HCT116 (cell line): ENCODE measurements at regions not wholly inside any gene's neighbourhood (a gene's known extent, or its start where the extent isn't known, plus 50 kb on each side); places are given as distances from the start of the nearest gene placed in this dataset.

Experiments used
- ATAC-seq: fragments of 200-7000 bp; cut with Tn5 transposase; 2 replicates; pipeline ENCODE4 v1.9.1; 2020; ENCODE audit warnings: mild to moderate bottlenecking, moderate library complexity
- BruUV-seq: library from RNA; stranded (reverse); fragments of 400-500 nt; replicated peaks from 2 replicates; lab custom pipeline; 2021; lab: Mats Ljungman, UMichigan
- CTCF ChIA-PET: fragments of 300-600 bp; sonication (Branson Sonifier 250); formaldehyde crosslinking; loops from one replicate; lab custom pipeline; 2021; ENCODE audit warnings: antibody characterized with exemption; lab: Charles Lee
- POLR2A ChIA-PET: fragments of 300-600, 350-600 bp; sonication (Branson Sonifier 250); formaldehyde crosslinking; loops from one replicate; lab custom pipeline; 2021; ENCODE audit warnings: antibody characterized with exemption; lab: Charles Lee
- RAD21 ChIA-PET, 2 experiments: fragments of 300-600 bp; sonication (Branson Sonifier 250); formaldehyde crosslinking; loops; one replicate each; lab custom pipeline; 2023; ENCODE audit warnings: low total read pairs in 2 of 2; ENCODE audit not compliant: uncharacterized antibody in 2 of 2, unreplicated experiment in 2 of 2, low non-redundant PET in 1 of 2; lab: Charles Lee
- DNase-seq: peaks from one replicate; pipeline ENCODE4 v3.0.0-alpha.2; 2010; ENCODE audit warnings: low read depth, low spot score
- H2AFZ ChIP-seq: fragments of 200-600 bp; shearing (Covaris generic), sonication (generic); 2 replicates; pipeline ENCODE4 v1.6.1; 2017; ENCODE audit warnings: low read depth, mixed run types, mixed read lengths, antibody characterized with exemption, low read length; ENCODE audit not compliant: poor library complexity, severe bottlenecking
- H3K27ac ChIP-seq: 2 replicates; pipeline ENCODE4 v1.5.1; 2012; ENCODE audit warnings: low read depth, low read length
- H3K27me3 ChIP-seq: fragments of 200-600 bp; sonication (generic); 2 replicates; pipeline ENCODE4 v1.6.1; 2016; ENCODE audit warnings: mixed run types, low read length, mixed read lengths; ENCODE audit not compliant: insufficient read depth
- H3K36me3 ChIP-seq, 2 experiments: fragments of 200-500 bp in 1 of 2; fragments of 200-600 bp in 1 of 2; sonication (Bioruptor generic) in 1 of 2; sonication (generic) in 1 of 2; 2 replicates each; pipeline versions ENCODE4 v1.5.1 to v1.6.1; 2014 to 2016; ENCODE audit warnings: low read length in 2 of 2, inconsistent platforms in 1 of 2, mixed read lengths in 1 of 2, mixed run types in 1 of 2; ENCODE audit not compliant: insufficient read depth in 2 of 2, control insufficient read depth in 1 of 2
- H3K4me1 ChIP-seq, 2 experiments: fragments of 200-600 bp in 1 of 2; sonication (generic) in 1 of 2; 2 replicates each; pipeline versions ENCODE4 v1.5.1 to v1.6.1; 2012 to 2017; ENCODE audit warnings: low read length in 2 of 2, inconsistent platforms in 1 of 2, mild to moderate bottlenecking in 1 of 2, mixed read lengths in 1 of 2, mixed run types in 1 of 2, moderate library complexity in 1 of 2; ENCODE audit not compliant: insufficient read depth in 2 of 2, control insufficient read depth in 1 of 2
- H3K4me2 ChIP-seq: fragments of 200-600 bp; sonication (generic); 2 replicates; pipeline ENCODE4 v1.6.1; 2017; ENCODE audit warnings: mixed run types, low read length, mixed read lengths
- H3K4me3 ChIP-seq, 2 experiments: fragments of 200-600 bp in 1 of 2; sonication (generic) in 1 of 2; replicated peaks in 1 of 2; 2 replicates each; pipeline ENCODE4 v1.5.1; 2011 to 2016; ENCODE audit warnings: low read length in 2 of 2, control low read depth in 1 of 2, low read depth in 1 of 2, mild to moderate bottlenecking in 1 of 2, mixed read lengths in 1 of 2, mixed run types in 1 of 2
- H3K79me2 ChIP-seq: fragments of 200-600 bp; sonication (generic); 2 replicates; pipeline ENCODE4 v1.6.1; 2017; ENCODE audit warnings: mild to moderate bottlenecking, mixed run types, low read length, moderate library complexity, mixed read lengths; ENCODE audit not compliant: insufficient read depth
- H3K9ac ChIP-seq: fragments of 200-600 bp; sonication (generic); 2 replicates; pipeline ENCODE4 v1.6.1; 2016; ENCODE audit warnings: low read length, mixed read lengths
- H3K9me2 ChIP-seq: fragments of 200-600 bp; sonication (generic), shearing (Covaris generic); 2 replicates; pipeline ENCODE4 v1.6.1; 2017; ENCODE audit warnings: mixed run types, mild to moderate bottlenecking, moderate library complexity; ENCODE audit not compliant: insufficient read depth
- H3K9me3 ChIP-seq, 2 experiments: fragments of 200-500 bp in 1 of 2; fragments of 200-600 bp in 1 of 2; sonication (Bioruptor generic) in 1 of 2; sonication (generic) in 1 of 2; 2 replicates each; pipeline ENCODE4 v1.6.1; 2014 to 2017; ENCODE audit warnings: low read length in 2 of 2, mixed read lengths in 2 of 2, inconsistent platforms in 1 of 2, low read depth in 1 of 2, mild to moderate bottlenecking in 1 of 2, mixed run types in 1 of 2, moderate library complexity in 1 of 2; ENCODE audit not compliant: control insufficient read depth in 1 of 2, insufficient read depth in 1 of 2
- H4K20me1 ChIP-seq: fragments of 200-600 bp; sonication (generic), shearing (Covaris generic); 2 replicates; pipeline ENCODE4 v1.6.1; 2017; ENCODE audit warnings: mixed run types, mild to moderate bottlenecking, moderate library complexity; ENCODE audit not compliant: insufficient read depth
- CBX3 ChIP-seq: IDR thresholded peaks from 2 replicates; pipeline ENCODE4 v1.6.1; 2012; ENCODE audit warnings: low read depth
- CEBPB ChIP-seq: IDR thresholded peaks from 2 replicates; pipeline ENCODE4 v1.6.1; 2012; ENCODE audit warnings: low read depth
- CTCF ChIP-seq, 3 experiments: fragments of 200-600 bp in 1 of 3; sonication (generic) in 1 of 3; IDR thresholded peaks in 2 of 3; conservative IDR thresholded peaks in 1 of 3; 2 replicates each; pipeline ENCODE4 v1.5.1; 2012 to 2017; ENCODE audit warnings: low read depth in 2 of 3, low read length in 2 of 3, antibody characterized with exemption in 1 of 3, borderline replicate concordance in 1 of 3, control low read depth in 1 of 3, mild to moderate bottlenecking in 1 of 3, mixed read lengths in 1 of 3, mixed run types in 1 of 3, moderate library complexity in 1 of 3; ENCODE audit not compliant: insufficient read depth in 1 of 3
- EGR1 ChIP-seq: IDR thresholded peaks from 2 replicates; pipeline ENCODE4 v1.6.1; 2012; ENCODE audit warnings: low read depth
- ELF1 ChIP-seq: IDR thresholded peaks from 2 replicates; pipeline ENCODE4 v1.6.1; 2012; ENCODE audit warnings: low read depth, borderline replicate concordance
- EZH2phosphoT487 ChIP-seq: fragments of 200-600 bp; IDR thresholded peaks from 2 replicates; pipeline ENCODE4 v1.6.1; 2018; ENCODE audit warnings: antibody characterized with exemption, borderline replicate concordance
- JUND ChIP-seq: IDR thresholded peaks from 2 replicates; pipeline ENCODE4 v1.6.1; 2012
- MAX ChIP-seq: IDR thresholded peaks from 2 replicates; pipeline ENCODE4 v1.6.1; 2012
- POLR2A ChIP-seq: IDR thresholded peaks from 2 replicates; pipeline ENCODE4 v1.7.0; 2011; ENCODE audit warnings: borderline replicate concordance; ENCODE audit not compliant: insufficient read depth, insufficient read length; ENCODE audit errors: extremely low read depth
- POLR2AphosphoS5 ChIP-seq: IDR thresholded peaks from 2 replicates; pipeline ENCODE4 v1.6.1; 2011; ENCODE audit warnings: mild to moderate bottlenecking, low read depth, low read length, moderate library complexity
- RAD21 ChIP-seq: IDR thresholded peaks from 2 replicates; pipeline ENCODE4 v1.6.1; 2012; ENCODE audit warnings: low read depth, mild to moderate bottlenecking
- REST ChIP-seq: IDR thresholded peaks from 2 replicates; pipeline ENCODE4 v1.6.1; 2012; ENCODE audit warnings: low read depth
- SIN3A ChIP-seq: IDR thresholded peaks from 2 replicates; pipeline ENCODE4 v1.6.1; 2012; ENCODE audit warnings: low read depth
- SP1 ChIP-seq: IDR thresholded peaks from 2 replicates; pipeline ENCODE4 v1.6.1; 2012; ENCODE audit warnings: low read depth
- SRF ChIP-seq: IDR thresholded peaks from 2 replicates; pipeline ENCODE4 v1.6.1; 2012; ENCODE audit warnings: low read depth
- TCF7L2 ChIP-seq: IDR thresholded peaks from 2 replicates; pipeline ENCODE4 v1.7.0; 2011; ENCODE audit warnings: borderline replicate concordance, inconsistent platforms; ENCODE audit not compliant: insufficient read depth, insufficient read length; ENCODE audit errors: extremely low read depth
- YY1 ChIP-seq: IDR thresholded peaks from 2 replicates; pipeline ENCODE4 v1.6.1; 2011; ENCODE audit warnings: low read length, low read depth, moderate library complexity, mild to moderate bottlenecking; ENCODE audit not compliant: insufficient replicate concordance; ENCODE audit errors: extremely low read depth
- ZBTB33 ChIP-seq: IDR thresholded peaks from 2 replicates; pipeline ENCODE4 v1.6.1; 2011; ENCODE audit warnings: mild to moderate bottlenecking, low read length, moderate library complexity; ENCODE audit not compliant: insufficient replicate concordance; ENCODE audit errors: extremely low read depth
- ZNF274 ChIP-seq: fragments of 200-500 bp; sonication (Bioruptor generic); IDR thresholded peaks from 2 replicates; pipeline ENCODE4 v1.6.1; 2014; ENCODE audit warnings: mild to moderate bottlenecking, low read depth, low read length, inconsistent platforms
- intact Hi-C: fragments of 100-400 bp; cut with micrococcal nuclease; formaldehyde crosslinking; loops from 2 replicates; pipeline ENCODE4 v1.10.0; 2022

- H3K4me1 ChIP-seq, result no peaks in the 10 kb centered on the region
- H3K9me2 ChIP-seq, result no peaks in the 10 kb centered on the region
- H3K36me3 ChIP-seq, result no peaks in the 10 kb centered on the region
- TF ChIP-seq CBX3 (no peak), CEBPB (no peak), YY1 (no peak), ELF1 (no peak), TCF7L2 (no peak), MAX (no peak), EZH2phosphoT487 (no peak), EGR1 (no peak), SRF (no peak), SIN3A (no peak), SP1 (no peak), ZBTB33 (no peak), CTCF (IDR thresholded peaks at IDR 0.05 in 2 of 3, conservative IDR thresholded peaks at IDR 0.05 in 1 of 3; ENCODE audit: borderline replicate concordance in 1 of 3, insufficient read depth in 1 of 3, low read depth in 2 of 3, low read length in 2 of 3) (no peak), REST (no peak), POLR2AphosphoS5 (no peak), ZNF274 (no peak), RAD21 (no peak), POLR2A (no peak), JUND (no peak)
- CTCF ChIA-PET, result no interaction called here
- DNase-seq (no peak), ATAC-seq (no peak)
- no peaks in the 10 kb centered on the region for H4K20me1 ChIP-seq
- H2AFZ ChIP-seq, result no peak overlapping the region
- no peak overlapping the region for H3K4me3 ChIP-seq
- H3K9ac ChIP-seq, result no peak overlapping the region
- RAD21 ChIA-PET, result no interaction called here
- H3K27ac ChIP-seq, result no peak overlapping the region
- no peaks in the 10 kb centered on the region for H3K27me3 ChIP-seq
- intact Hi-C loops, result no loop called here
- BruUV-seq, result no TSS peak
- no peak overlapping the region for H3K4me2 ChIP-seq
- no peaks in the 10 kb centered on the region for H3K9me3 ChIP-seq
- POLR2A ChIA-PET, result no interaction called here
- no peaks in the 10 kb centered on the region for H3K79me2 ChIP-seq
These were observed 105.8 kb downstream of the TBX22 start for GRCh38 chrX:80120335-80120734.
